ENCODE measurements at regions not wholly inside any gene's neighbourhood (a gene's known extent, or its start where the extent isn't known, plus 50 kb on each side); places are given as distances from the start of the nearest gene placed in this dataset.

- DNase-seq, result peak; percentile 25
- in situ Hi-C loops (cut with MboI; ENCODE audit: low pct_unique_long_range_greater_than_20kb, low sequenced_read_pairs), result no loop called here
Measured at GRCh38 chr4:18077808-18078207, 56.3 kb upstream of the LCORL start.

DNA sequence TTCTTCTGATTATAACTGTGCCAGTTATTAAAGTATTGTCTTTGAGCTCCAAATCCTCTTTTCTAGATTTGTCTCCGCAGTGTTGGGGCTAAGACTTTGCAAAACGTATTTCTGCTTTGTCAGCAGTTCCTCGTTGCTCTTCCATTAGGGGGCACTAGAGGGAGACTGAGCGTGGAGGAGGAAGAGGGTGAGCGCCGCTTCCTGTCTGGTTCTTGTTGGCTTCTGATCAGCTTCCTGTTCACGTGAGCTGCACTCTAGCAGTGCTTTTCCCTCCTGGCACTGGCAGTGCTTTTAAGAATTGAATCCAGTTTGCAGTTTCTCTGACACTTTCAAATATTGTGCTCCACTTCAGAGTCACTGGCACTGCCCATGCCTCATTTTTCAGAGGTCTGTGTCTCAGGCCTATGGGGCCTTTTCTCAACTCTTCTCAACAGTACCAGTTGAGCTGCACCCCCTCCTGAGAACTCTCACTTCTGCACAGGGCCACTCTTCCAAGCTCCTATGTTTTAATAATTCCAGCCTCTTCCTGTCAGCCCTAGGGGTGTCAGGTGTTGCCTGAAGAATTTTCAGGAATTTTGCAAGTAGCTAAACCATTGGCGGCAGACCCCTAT, 54.4 kb upstream of the LCORL start:
- in situ Hi-C loops (cut with MboI; ENCODE audit: low pct_unique_long_range_greater_than_20kb, low sequenced_read_pairs), result no loop called here
- DNase-seq, result peak; percentile 82

GRCh38 chr4:18071894-18072293, 50.3 kb upstream of the LCORL start:
- DNase-seq, result no peak
- in situ Hi-C loops (cut with MboI; ENCODE audit: low pct_unique_long_range_greater_than_20kb, low sequenced_read_pairs), result no loop called here
